Erythroblast (primary cell): ENCODE measurements at regions not wholly inside any gene's neighbourhood (a gene's known extent, or its start where the extent isn't known, plus 50 kb on each side); places are given as distances from the start of the nearest gene placed in this dataset.

ENCODE experiments used
- GATA1 ChIP-seq: IDR thresholded peaks from 2 replicates; pipeline ENCODE4 v1.6.1; 2011; ENCODE audit warnings: low read depth, mild to moderate bottlenecking, control low read depth, low read length, moderate library complexity
- POLR2A ChIP-seq: IDR thresholded peaks from 2 replicates; pipeline ENCODE4 v1.6.1; 2011; ENCODE audit warnings: mild to moderate bottlenecking, low read length

DNA sequence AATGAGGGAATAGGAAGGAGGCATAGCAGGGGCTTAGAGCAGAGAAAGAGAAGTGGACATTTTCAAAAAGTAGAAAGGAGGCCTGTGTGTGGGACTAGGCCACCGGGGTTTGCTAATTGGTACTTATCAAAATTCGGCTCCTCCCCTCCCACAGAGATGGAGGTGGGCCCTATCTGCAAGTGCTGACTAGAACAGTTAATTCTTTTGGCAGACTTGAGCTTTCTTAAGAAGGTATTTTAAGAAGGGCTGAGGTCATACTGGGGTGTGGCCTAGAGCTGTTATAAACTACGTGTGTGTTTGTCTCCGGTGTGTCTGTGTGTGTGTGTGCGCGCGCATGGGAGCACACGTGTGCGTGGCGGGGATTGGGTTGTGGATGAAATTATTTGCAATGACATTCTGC, 1086.5 kb downstream of the EFNA5 start:
- TF ChIP-seq POLR2A: no peak
- no peak for TF ChIP-seq GATA1
